Neural cell (in vitro differentiated cells): ENCODE measurements at regions not wholly inside any gene's neighbourhood (a gene's known extent, or its start where the extent isn't known, plus 50 kb on each side); places are given as distances from the start of the nearest gene placed in this dataset.

Experiments
- H2AFZ ChIP-seq: fragments of 200-600, 300-800 bp; sonication (generic), shearing (Covaris generic); 2 replicates; pipeline ENCODE4 v1.6.0; 2014; ENCODE audit warnings: low read depth, mild to moderate bottlenecking, antibody characterized with exemption, low read length, moderate library complexity
- H3F3A ChIP-seq: fragments of 200-600 bp; shearing (Covaris generic); 2 replicates; pipeline ENCODE4 v1.6.1; 2016; ENCODE audit warnings: mild to moderate bottlenecking, moderate library complexity, mixed read lengths, antibody characterized with exemption, low read length; ENCODE audit not compliant: insufficient read depth, poor library complexity, severe bottlenecking
- H3K27ac ChIP-seq: fragments of 200-600, 300-800 bp; sonication (generic), shearing (Covaris generic); 2 replicates; pipeline ENCODE4 v1.5.1; 2014; ENCODE audit warnings: mild to moderate bottlenecking, low read length, moderate library complexity
- H3K27me3 ChIP-seq: fragments of 300-800, 200-600 bp; sonication (generic), shearing (Covaris generic); 2 replicates; pipeline ENCODE4 v1.6.0; 2014; ENCODE audit warnings: mild to moderate bottlenecking, low read depth, low read length, moderate library complexity; ENCODE audit not compliant: insufficient read depth
- H3K36me3 ChIP-seq: fragments of 300-800, 200-600 bp; sonication (generic), shearing (Covaris generic); 2 replicates; pipeline ENCODE4 v1.5.1; 2014; ENCODE audit warnings: mild to moderate bottlenecking, antibody characterized with exemption, low read length, moderate library complexity; ENCODE audit not compliant: insufficient read depth
- H3K4me2 ChIP-seq: fragments of 300-800, 200-600 bp; sonication (generic), shearing (Covaris generic); 2 replicates; pipeline ENCODE4 v1.6.0; 2014; ENCODE audit warnings: mild to moderate bottlenecking, low read length
- H3K4me3 ChIP-seq: fragments of 300-800, 200-600 bp; sonication (generic), shearing (Covaris generic); 2 replicates; pipeline ENCODE4 v1.5.1; 2014; ENCODE audit warnings: mild to moderate bottlenecking, low read length, moderate library complexity
- H3K79me2 ChIP-seq: fragments of 200-600 bp; shearing (Covaris generic); replicated peaks from 2 replicates; pipeline ENCODE4 v1.6.0; 2014; ENCODE audit warnings: mild to moderate bottlenecking, low read length, moderate library complexity; ENCODE audit not compliant: insufficient read depth
- H3K9ac ChIP-seq: fragments of 300-800, 200-600 bp; sonication (generic), shearing (Covaris generic); 2 replicates; pipeline ENCODE4 v1.6.1; 2016; ENCODE audit warnings: mild to moderate bottlenecking, low read length, mixed read lengths
- H3K9me2 ChIP-seq: fragments of 200-600 bp; shearing (Covaris generic); 2 replicates; pipeline ENCODE4 v1.6.1; 2016; ENCODE audit warnings: mild to moderate bottlenecking, low read length, mixed read lengths; ENCODE audit not compliant: insufficient read depth
- H3K9me3 ChIP-seq: fragments of 200-600, 300-800 bp; sonication (generic), shearing (Covaris generic); 2 replicates; pipeline ENCODE4 v1.6.1; 2016; ENCODE audit warnings: mild to moderate bottlenecking, mixed run types, low read length, moderate library complexity, mixed read lengths
- H4K20me1 ChIP-seq: fragments of 200-600 bp; shearing (Covaris generic); 2 replicates; pipeline ENCODE4 v1.6.1; 2016; ENCODE audit warnings: mild to moderate bottlenecking, mixed run types; ENCODE audit not compliant: insufficient read depth
- EP300 ChIP-seq: fragments of 450-650 bp; conservative IDR thresholded peaks from 2 replicates; pipeline ENCODE4 v1.6.1; 2014; ENCODE audit warnings: antibody characterized with exemption, mild to moderate bottlenecking, moderate library complexity; ENCODE audit not compliant: poor library complexity, severe bottlenecking
- EZH2 ChIP-seq: fragments of 200-600, 300-800 bp; shearing (Covaris generic), sonication (generic); IDR thresholded peaks from 2 replicates; pipeline ENCODE4 v1.6.1; 2014; ENCODE audit warnings: antibody characterized with exemption, low read length, borderline replicate concordance, mild to moderate bottlenecking; ENCODE audit not compliant: insufficient read depth, poor library complexity, severe bottlenecking
- MXI1 ChIP-seq: fragments of 450-650 bp; conservative IDR thresholded peaks from 2 replicates; pipeline ENCODE4 v1.6.1; 2014; ENCODE audit warnings: antibody characterized with exemption, mild to moderate bottlenecking; ENCODE audit not compliant: poor library complexity, severe bottlenecking
- POLR2AphosphoS5 ChIP-seq: IDR thresholded peaks from 2 replicates; pipeline ENCODE4 v1.6.1; 2012
- RAD21 ChIP-seq: fragments of 450-650 bp; conservative IDR thresholded peaks from 2 replicates; pipeline ENCODE4 v1.6.1; 2014; ENCODE audit warnings: antibody characterized with exemption, mild to moderate bottlenecking, moderate library complexity
- SMC3 ChIP-seq: fragments of 450-650 bp; conservative IDR thresholded peaks from 2 replicates; pipeline ENCODE4 v1.6.1; 2014; ENCODE audit warnings: antibody characterized with exemption, mild to moderate bottlenecking, moderate library complexity; ENCODE audit not compliant: poor library complexity
- TAF1 ChIP-seq: IDR thresholded peaks from 2 replicates; pipeline ENCODE4 v1.6.1; 2012; ENCODE audit warnings: low read depth
- TF ChIP-seq, protein P1 (sequence below): IDR thresholded peaks from 2 replicates; pipeline ENCODE4 v1.6.1; 2012; ENCODE audit warnings: borderline replicate concordance
- TF ChIP-seq, protein P2 (sequence below): fragments of 450-650 bp; IDR thresholded peaks from 2 replicates; pipeline ENCODE4 v1.5.1; 2014; ENCODE audit warnings: antibody characterized with exemption, mild to moderate bottlenecking, moderate library complexity; ENCODE audit not compliant: poor library complexity, severe bottlenecking

DNA sequence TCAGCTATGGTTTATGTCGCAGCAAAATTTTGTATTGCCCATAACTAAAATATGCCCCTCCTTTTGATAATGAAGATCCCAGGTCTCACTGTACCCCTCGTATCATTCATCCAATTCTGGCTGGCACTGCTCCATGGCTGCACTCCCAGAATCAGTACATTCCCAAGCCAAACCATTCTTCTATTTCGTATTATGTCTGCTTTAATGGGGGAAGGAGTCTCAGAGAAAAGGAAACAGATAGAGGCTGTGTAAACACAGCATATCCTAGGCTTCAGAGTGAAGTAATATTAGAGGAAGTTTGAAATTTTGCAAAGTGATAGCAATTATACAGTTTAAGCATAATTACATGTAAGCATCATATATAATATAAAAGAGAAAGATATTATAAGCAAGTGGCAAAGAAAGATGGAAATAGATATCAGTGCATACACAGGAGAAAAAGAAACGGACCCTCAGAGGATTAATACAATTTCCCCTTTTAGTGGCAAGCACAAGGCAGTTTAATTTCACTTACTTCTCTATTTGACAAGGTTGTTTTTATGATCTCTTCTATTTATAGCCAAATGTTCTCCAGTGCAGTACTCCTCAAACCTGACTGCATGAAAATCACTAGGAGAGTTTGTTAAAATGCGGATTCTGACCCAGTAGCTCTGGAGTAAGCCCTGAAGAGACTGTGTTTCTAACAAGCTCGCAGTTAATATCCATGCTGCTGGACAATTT lies 56.5 kb upstream of the TENT5A start:
- Histone ChIP-seq H4K20me1 (no peaks in the 10 kb centered on the region), H3K27me3 (no peaks in the 10 kb centered on the region), H3K36me3 (no peaks in the 10 kb centered on the region), H3K9me2 (no peaks in the 10 kb centered on the region), H3F3A (no peaks in the 10 kb centered on the region), H2AFZ (no peak overlapping the region), H3K4me2 (no peak overlapping the region), H3K4me3 (no peak overlapping the region), H3K9me3 (no peaks in the 10 kb centered on the region), H3K79me2 (no peaks in the 10 kb centered on the region), H3K27ac (no peak overlapping the region), H3K9ac (no peak overlapping the region)
- TF ChIP-seq RAD21 = no peak
- TF ChIP-seq, protein P1, sequence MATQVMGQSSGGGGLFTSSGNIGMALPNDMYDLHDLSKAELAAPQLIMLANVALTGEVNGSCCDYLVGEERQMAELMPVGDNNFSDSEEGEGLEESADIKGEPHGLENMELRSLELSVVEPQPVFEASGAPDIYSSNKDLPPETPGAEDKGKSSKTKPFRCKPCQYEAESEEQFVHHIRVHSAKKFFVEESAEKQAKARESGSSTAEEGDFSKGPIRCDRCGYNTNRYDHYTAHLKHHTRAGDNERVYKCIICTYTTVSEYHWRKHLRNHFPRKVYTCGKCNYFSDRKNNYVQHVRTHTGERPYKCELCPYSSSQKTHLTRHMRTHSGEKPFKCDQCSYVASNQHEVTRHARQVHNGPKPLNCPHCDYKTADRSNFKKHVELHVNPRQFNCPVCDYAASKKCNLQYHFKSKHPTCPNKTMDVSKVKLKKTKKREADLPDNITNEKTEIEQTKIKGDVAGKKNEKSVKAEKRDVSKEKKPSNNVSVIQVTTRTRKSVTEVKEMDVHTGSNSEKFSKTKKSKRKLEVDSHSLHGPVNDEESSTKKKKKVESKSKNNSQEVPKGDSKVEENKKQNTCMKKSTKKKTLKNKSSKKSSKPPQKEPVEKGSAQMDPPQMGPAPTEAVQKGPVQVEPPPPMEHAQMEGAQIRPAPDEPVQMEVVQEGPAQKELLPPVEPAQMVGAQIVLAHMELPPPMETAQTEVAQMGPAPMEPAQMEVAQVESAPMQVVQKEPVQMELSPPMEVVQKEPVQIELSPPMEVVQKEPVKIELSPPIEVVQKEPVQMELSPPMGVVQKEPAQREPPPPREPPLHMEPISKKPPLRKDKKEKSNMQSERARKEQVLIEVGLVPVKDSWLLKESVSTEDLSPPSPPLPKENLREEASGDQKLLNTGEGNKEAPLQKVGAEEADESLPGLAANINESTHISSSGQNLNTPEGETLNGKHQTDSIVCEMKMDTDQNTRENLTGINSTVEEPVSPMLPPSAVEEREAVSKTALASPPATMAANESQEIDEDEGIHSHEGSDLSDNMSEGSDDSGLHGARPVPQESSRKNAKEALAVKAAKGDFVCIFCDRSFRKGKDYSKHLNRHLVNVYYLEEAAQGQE = no peak
- TF ChIP-seq SMC3 = no peak
- TF ChIP-seq, protein P2, sequence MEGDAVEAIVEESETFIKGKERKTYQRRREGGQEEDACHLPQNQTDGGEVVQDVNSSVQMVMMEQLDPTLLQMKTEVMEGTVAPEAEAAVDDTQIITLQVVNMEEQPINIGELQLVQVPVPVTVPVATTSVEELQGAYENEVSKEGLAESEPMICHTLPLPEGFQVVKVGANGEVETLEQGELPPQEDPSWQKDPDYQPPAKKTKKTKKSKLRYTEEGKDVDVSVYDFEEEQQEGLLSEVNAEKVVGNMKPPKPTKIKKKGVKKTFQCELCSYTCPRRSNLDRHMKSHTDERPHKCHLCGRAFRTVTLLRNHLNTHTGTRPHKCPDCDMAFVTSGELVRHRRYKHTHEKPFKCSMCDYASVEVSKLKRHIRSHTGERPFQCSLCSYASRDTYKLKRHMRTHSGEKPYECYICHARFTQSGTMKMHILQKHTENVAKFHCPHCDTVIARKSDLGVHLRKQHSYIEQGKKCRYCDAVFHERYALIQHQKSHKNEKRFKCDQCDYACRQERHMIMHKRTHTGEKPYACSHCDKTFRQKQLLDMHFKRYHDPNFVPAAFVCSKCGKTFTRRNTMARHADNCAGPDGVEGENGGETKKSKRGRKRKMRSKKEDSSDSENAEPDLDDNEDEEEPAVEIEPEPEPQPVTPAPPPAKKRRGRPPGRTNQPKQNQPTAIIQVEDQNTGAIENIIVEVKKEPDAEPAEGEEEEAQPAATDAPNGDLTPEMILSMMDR = no peak
- no peak for TF ChIP-seq POLR2AphosphoS5
- no peak for TF ChIP-seq MXI1
- no peak for TF ChIP-seq TAF1

DNA sequence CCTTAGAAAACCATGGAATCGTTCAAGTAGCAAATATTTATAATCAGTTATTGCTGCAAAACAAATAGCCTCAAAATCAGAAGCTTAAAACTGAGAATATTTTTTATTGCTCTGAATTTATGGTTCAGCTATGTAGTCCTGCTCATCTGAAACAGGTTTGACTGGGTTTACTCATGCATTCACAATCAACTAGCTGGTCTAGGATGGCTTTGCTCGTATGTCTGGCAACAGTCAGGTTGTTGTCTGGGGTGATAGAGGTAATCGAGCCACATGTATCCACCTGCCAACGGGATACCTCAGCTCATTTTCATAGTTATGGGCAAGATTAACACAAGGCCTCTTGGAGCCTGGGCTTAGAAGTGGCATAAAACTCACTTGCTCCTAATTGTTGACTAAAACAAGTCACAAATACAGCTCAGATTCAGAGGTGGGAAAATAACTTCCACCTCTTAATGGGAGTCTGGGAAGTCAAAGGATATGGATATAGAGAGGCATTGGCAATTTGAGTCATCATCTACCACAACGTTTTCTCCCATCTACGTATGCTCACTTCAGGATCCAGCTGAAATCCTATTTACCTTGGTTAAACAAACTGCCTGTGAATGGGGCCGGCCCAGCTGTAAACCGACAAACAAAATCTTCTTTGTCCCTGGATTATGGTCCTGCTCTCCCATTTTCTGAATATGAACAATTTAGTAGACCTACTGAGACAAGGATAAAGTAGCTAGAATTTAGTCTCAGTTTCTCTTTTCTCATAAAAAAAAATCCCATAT lies 54.5 kb upstream of the TENT5A start:
- H3K27me3 ChIP-seq = no peaks in the 10 kb centered on the region
- H3F3A ChIP-seq = no peaks in the 10 kb centered on the region
- H3K79me2 ChIP-seq = no peaks in the 10 kb centered on the region
- H3K9me2 ChIP-seq = no peaks in the 10 kb centered on the region
- no peaks in the 10 kb centered on the region for H3K9me3 ChIP-seq
- H3K27ac ChIP-seq = no peak overlapping the region
- H3K4me3 ChIP-seq = no peak overlapping the region
- H4K20me1 ChIP-seq = no peaks in the 10 kb centered on the region
- no peaks in the 10 kb centered on the region for H3K36me3 ChIP-seq
- H3K9ac ChIP-seq = no peak overlapping the region
- TF ChIP-seq, protein P2 = no peak
- TF ChIP-seq SMC3 = no peak
- TF ChIP-seq POLR2AphosphoS5 = no peak
- no peak for TF ChIP-seq EP300
- no peak for TF ChIP-seq RAD21
- TF ChIP-seq, protein P1 = no peak
- no peak for TF ChIP-seq EZH2
- TF ChIP-seq MXI1 = no peak
- no peak overlapping the region for H2AFZ ChIP-seq
- H3K4me2 ChIP-seq = no peak overlapping the region
